ENCODE measurements at regions not wholly inside any gene's neighbourhood (a gene's known extent, or its start where the extent isn't known, plus 50 kb on each side); places are given as distances from the start of the nearest gene placed in this dataset.
"Not testable (repeated sequence)": the region's sequence is repeated elsewhere in the genome, so short reads cannot be mapped to it uniquely, and the experiment has no call there.

- no peak for DNase-seq
Observed at GRCh38 chr18:23311351-23312121, 141.6 kb upstream of the RIOK3 start.

DNA sequence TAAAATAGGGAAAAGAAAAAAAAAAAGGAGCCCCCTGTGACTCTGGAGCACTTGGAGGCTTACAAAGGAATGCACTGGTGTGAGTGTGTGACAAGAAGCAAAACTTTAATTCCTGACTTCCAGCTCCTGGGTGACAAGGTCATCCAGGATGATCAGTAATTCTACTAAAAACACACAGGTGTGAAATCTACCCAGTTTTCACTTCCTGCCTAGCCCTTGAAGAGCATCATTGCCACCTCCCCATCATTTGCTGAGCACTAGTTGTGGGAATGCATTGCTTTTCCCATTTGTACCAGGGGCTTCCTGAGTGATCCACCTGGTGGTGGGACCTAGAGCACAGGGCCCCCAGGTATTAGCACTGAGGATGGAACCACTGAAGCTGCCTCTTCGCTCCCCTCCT, 139.7 kb upstream of the RIOK3 start:
- DNase-seq = no peak

DNA sequence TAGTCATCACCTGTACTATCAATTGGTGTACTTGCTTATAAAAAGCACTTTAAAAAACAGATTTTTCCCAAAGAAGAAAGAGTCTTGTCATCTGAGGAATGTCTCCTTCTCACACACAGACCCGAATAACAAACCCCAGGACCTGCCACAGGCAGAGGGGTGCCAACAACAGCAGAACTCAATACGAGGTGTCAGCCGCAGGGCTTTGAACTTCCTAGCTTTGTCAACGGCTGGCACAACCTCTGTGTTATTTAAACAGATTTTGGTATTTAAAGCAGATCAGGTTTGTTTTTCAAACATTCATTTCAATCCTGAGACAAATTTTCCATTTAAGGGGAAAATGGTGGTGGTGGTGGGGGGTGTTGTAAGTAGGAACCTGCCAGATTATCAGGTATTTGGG, 138.4 kb upstream of the RIOK3 start:
- no peak for DNase-seq

DNA sequence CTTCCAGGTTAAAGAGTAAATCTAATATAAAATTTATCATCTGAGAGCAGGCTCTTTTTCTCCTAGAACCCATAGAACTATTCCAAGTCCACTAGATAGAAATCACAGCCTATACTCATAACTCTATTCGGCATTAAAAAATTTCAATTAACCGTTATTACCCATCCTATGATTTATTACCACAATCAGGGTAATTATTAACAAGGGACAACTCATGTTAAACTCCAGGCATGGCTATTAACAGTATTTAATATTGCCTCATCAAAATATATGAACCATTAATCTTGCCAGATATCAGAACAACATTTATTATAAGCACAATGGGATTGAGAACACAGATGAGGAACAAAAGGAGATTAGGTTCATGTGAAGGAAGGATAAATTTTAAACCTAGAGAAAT, 136.8 kb upstream of the RIOK3 start:
- no peak for DNase-seq

DNA sequence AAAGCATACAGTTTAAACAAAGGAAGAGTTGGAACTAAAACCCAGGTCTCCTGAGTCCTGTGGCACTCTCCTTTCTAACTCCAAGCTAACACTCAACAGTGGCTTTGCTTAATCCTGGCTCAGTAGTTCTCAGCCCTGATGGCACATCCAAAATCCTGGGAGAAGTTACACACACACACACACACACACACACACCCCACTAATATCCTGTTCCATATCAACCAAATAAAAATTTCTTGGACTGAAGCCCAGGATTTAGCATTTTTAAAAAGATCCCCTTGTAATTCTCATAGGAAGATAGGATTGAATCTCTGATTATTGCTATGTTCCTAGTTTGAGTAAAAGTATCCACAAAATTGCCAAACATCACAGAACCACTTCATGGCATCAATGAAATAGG, 136.1 kb upstream of the RIOK3 start:
- no peak for DNase-seq

- peak in 1 of 2 donors; percentile 7 for DNase-seq
Observed at GRCh38 chr18:23317975-23318675, 135.0 kb upstream of the RIOK3 start.

GRCh38 chr18:23320709-23321236, 132.3 kb upstream of the RIOK3 start:
- no peak for DNase-seq

DNA sequence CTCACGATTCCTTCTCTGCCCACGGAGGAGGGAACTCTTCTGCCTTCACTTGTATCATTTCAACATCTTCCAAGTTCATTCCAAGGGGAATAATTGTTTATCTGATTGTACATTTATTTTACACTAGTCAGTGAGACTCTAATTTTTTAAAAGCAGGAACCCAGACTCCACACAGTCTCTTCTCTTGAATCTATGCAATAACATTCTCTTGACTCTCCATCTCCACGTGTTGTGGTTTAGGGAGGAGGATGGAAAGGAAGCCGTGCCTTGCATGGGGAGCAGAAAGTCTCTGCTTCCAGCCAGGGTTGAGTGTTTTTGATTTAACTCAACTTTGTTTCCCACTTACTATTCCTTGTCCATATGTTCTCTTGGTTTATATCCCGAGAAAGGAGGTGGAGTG, 131.1 kb upstream of the RIOK3 start:
- DNase-seq = no peak

DNA sequence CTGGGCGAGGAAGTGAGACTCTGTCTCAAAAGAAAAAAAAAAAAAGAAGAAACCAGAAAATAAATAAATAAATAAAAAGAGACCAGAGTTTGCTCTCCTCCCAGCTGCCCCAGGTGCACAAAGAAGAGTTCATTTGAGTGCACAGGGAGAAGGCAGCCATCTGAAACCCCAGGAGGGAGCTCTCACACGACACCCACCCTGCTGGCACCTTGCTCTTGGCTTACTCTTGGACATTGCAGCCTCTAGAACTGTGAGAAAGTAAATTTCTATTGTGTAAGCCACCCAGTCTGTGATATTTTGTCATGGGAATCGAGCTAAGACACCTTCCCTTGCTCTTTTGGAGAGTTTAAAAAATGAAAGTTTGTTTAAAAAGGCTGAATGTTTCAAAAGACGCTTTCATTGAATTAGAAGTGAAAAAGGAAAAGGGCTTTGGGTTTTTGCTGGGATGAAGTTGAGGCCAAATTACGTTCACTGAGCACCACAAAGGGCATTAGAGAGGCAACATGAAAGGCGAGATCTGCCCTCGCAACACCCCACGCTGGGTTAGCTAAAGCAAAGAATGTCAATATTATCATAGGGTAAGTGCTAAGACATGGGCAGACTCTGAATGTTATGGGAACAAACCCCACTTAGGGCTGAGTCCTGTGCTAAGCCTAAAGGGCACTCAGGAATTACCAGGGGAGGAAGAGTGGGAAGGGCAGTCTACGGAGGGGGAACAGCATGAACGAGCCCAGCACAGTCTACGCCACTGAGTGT, 128.9 kb upstream of the RIOK3 start:
- no peak for DNase-seq

- DNase-seq = no peak
Observed at GRCh38 chr18:23324861-23325260, 128.2 kb upstream of the RIOK3 start.

DNA sequence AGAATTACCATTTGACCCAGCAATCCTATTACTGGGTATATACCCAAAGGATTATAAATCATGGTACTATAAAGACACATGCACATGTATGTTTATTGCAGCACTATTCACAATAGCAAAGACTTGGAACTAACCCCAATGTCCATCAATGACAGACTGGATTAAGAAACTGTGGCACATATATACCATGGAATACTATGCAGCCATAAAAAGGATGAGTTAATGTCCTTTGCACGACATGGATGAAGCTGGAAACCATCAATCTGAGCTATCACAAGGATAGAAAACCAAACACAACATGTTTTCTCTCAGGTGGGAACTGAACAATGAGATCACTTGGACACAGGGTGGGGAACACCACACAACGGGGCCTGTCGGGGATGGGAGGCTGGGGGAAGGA, 123.4 kb upstream of the RIOK3 start:
- not testable (repeated sequence) for DNase-seq

DNA sequence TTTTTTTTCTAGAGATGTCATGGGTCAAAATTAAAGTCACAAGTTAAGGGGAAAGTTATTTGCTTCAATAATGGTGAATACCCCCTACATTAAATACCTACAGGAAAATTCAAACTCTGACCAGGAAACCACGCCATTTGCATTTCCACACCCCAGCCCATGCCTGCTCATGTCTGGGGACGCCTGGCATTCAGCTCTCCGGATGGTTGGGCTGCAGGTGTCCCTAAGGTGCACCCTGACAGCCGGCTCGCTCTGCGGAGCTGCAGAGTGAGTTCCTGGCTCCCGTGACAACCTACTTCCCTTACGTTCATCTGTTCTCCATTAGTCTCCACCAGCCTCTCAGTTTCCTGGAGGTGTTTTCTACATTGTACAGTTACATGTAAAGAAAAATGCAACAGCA, 122.7 kb upstream of the RIOK3 start:
- DNase-seq = peak in 1 of 2 donors; percentile 18

DNA sequence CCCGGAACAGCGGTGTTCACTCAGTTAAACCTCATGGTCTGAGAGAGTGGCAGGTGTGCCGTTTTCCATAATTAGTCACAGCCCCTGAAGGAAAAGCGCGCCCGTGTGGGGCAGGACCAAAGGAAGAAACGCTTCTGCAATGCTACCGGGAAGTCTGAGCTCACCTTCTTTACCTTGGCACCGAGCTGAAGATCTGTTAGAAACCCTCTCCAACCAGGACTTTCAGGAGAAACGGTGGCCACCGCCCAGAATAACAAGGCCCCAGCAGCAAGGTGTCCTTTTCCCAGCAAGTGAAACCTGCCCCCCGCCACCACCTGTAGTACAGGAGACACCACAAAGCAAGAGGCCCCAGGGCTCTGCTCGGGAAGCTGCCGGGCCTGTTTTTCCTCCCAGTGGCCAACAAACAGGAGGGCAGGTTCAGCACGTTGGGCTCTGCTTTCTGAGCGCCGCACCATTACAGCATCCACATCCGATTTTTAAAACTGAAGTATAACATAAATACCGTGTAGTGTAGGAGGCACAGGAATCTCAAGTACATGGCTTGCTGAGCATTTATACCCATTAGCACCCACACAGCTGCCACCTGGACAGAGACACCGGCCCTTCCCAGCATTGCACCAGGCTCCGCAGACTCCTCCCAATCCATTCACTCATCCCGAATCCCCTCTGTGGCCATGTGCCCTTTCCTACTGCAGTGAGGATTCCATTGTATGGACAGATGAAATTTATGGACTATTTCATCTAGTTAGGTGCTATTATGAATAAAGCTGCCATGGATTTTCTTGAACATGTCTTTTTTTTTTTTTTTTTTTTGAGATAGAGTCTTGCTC, 121.8 kb upstream of the RIOK3 start:
- no peak for DNase-seq

DNA sequence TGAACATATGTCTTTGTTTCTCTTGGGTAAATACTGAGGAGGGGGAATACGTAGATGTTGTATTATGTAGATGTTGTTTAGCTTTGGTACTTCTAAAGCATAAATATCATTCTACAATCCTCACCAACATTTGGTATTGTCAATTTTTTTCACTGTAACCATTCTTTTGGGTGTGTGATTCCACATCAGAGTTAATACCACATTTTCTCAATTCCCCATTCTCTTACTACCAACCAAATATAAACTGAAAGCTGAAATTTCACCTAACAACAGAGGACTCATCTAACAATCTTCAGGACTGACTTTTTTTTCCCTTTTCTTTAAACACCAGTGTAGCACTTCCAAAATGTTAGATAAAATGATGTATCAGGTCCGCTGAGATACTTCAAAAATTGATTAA, 120.7 kb upstream of the RIOK3 start:
- DNase-seq = no peak

DNA sequence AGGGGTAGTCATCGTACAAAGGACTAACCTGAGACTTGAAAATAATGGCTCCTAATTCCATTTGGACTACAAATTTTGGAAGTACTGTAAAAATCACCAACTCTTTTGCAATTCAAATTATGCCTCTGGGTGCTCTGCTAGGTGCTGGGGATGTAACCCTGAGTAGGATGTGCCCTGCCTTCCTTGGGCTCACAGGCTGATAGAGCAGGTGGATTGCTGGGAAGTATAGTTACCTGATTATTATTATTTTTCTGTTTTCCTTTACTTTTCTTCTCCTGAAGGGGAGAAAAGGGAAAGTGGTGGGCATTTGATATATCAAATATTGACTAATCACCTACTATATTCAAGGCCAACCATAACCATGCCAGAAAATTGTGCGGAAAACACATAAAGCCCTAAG, 119.3 kb upstream of the RIOK3 start:
- DNase-seq = no peak

- no peak for DNase-seq
Observed at GRCh38 chr18:23334569-23334968, 118.5 kb upstream of the RIOK3 start.

GRCh38 chr18:23336101-23336500, 117.0 kb upstream of the RIOK3 start:
- no peak for DNase-seq

GRCh38 chr18:23337599-23338444, 115.3 kb upstream of the RIOK3 start:
- DNase-seq = no peak

DNA sequence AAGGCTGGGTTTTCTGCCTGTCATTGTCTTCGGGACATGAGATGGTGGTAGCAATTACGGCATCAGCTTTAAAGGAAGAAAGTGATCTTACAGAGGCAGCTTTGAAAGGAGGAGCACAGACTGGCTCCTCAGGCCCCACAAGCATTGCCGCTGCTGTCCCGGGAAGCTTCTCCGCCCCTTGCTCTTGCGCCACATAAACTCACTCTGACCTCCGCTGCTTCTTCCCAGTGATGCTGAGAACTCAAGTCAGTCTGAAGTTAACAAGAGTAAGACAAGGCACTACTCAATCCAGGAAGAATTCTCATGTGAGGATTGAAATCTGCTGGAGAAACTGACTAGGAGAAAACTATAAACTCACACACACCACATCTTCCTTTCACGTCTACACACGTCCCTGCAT, 112.4 kb upstream of the RIOK3 start:
- no peak for DNase-seq

DNA sequence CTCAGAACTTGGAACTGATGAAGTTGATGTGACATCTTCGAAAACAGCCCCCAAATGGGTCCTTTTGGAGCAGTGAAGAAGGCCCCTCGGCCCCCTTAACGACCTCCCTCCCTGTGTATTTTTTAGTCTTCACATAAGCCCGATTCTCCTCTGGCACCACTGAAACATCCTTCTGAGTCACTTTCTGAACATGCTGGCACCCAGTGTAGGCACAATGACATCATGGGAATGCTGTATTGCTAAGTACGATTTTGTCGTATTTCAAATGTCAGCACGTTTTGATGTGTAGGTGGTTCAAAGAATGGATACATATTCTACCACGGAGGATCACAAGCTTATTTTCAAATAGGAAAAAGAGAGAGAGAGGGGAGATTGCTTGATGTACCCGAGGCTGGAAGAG, 111.7 kb upstream of the RIOK3 start:
- DNase-seq = no peak

DNA sequence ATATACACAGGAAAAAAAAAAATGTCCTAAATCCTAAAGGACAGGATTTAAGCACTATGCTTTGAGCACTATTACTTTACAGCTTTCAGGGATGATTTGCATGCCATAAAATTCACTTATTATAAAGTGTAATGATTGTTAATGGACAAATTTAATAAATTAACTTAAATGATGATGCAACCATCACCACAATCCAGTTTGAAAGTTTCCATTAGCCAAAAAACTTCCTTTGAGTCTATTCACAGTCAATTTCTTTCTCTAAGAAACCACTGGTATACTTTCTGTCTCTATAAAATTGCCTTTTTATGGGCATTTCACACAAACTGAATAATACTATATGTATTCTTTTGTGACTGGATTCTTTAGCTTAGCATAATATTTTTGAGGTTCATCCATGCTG, 111.1 kb upstream of the RIOK3 start:
- DNase-seq = no peak

GRCh38 chr18:23342506-23342905, 110.6 kb upstream of the RIOK3 start:
- DNase-seq = no peak
